ENCODE measurements at regions not wholly inside any gene's neighbourhood (a gene's known extent, or its start where the extent isn't known, plus 50 kb on each side); places are given as distances from the start of the nearest gene placed in this dataset.
A peak's percentile ranks its signal among the peaks of the same experiment; 100 is the strongest.

- no peaks in the 10 kb centered on the region for H3K36me3 ChIP-seq (ENCODE audit: control insufficient read depth in 2 of 2, insufficient read depth in 2 of 2, low read length in 1 of 2)
- WGBS (ENCODE audit: insufficient coverage, insufficient replicate concordance, low lambda C conversion rate, missing lambda C conversion rate) = 0% methylated on average over 4 of the region's 4 CpGs
- H3K27me3 ChIP-seq (replicated peaks in 1 of 2; ENCODE audit: control insufficient read depth in 2 of 2, insufficient read depth in 2 of 2, low read length in 1 of 2) = no peaks in the 10 kb centered on the region
- H3K27ac ChIP-seq (ENCODE audit: control insufficient read depth, insufficient read depth) = no peak overlapping the region
- TF ChIP-seq MEF2A (IDR thresholded peaks at IDR 0.05; ENCODE audit: insufficient read depth, low read depth, low read length) (peak; percentile 27; the same call in 1 of the 2 replicates), EGR1 (IDR thresholded peaks at IDR 0.05; ENCODE audit: borderline replicate concordance in 1 of 2, low read depth in 2 of 2, low read length in 2 of 2) (no peak), ZNF687 (IDR thresholded peaks at IDR 0.05) (no peak), NFIC (IDR thresholded peaks at IDR 0.05; ENCODE audit: low read depth, low read length) (peak; percentile 32), TCF7 (IDR thresholded peaks at IDR 0.05; ENCODE audit: borderline replicate concordance) (peak; percentile 7; the same call in 1 of the 2 replicates), ZBED1 (IDR thresholded peaks at IDR 0.05; ENCODE audit: borderline replicate concordance) (no peak), RUNX3 (IDR thresholded peaks at IDR 0.05; ENCODE audit: low read length) (peak; percentile 39), JUNB (IDR thresholded peaks at IDR 0.05) (peak; percentile 30; the same call in 1 of the 2 replicates), FOXM1 (IDR thresholded peaks at IDR 0.05; ENCODE audit: low read depth, low read length) (peak; percentile 34; the same call in 1 of the 2 replicates), STAT3 (IDR thresholded peaks at IDR 0.05; ENCODE audit: low read depth, low read length) (no peak), ATF3 (IDR thresholded peaks at IDR 0.05; ENCODE audit: borderline replicate concordance, extremely low read depth, low read depth, low read length) (no peak), CREB1 (IDR thresholded peaks at IDR 0.05; ENCODE audit: low read depth) (no peak), TCF12 (IDR thresholded peaks at IDR 0.05; ENCODE audit: low read depth, low read length) (no peak), RAD21 (IDR thresholded peaks at IDR 0.05; ENCODE audit: insufficient read depth, low read depth, low read length) (peak; percentile 42; the same call in 1 of the 2 replicates), BACH1 (IDR thresholded peaks at IDR 0.05; ENCODE audit: borderline replicate concordance) (no peak), ZSCAN29 (IDR thresholded peaks at IDR 0.05) (no peak), TCF3 (IDR thresholded peaks at IDR 0.05; ENCODE audit: borderline replicate concordance, insufficient read depth, low read depth, low read length) (0 out of 2 replicates have a peak, but pooled peaks have one; percentile 13)
- TF ChIP-seq, protein P1, sequence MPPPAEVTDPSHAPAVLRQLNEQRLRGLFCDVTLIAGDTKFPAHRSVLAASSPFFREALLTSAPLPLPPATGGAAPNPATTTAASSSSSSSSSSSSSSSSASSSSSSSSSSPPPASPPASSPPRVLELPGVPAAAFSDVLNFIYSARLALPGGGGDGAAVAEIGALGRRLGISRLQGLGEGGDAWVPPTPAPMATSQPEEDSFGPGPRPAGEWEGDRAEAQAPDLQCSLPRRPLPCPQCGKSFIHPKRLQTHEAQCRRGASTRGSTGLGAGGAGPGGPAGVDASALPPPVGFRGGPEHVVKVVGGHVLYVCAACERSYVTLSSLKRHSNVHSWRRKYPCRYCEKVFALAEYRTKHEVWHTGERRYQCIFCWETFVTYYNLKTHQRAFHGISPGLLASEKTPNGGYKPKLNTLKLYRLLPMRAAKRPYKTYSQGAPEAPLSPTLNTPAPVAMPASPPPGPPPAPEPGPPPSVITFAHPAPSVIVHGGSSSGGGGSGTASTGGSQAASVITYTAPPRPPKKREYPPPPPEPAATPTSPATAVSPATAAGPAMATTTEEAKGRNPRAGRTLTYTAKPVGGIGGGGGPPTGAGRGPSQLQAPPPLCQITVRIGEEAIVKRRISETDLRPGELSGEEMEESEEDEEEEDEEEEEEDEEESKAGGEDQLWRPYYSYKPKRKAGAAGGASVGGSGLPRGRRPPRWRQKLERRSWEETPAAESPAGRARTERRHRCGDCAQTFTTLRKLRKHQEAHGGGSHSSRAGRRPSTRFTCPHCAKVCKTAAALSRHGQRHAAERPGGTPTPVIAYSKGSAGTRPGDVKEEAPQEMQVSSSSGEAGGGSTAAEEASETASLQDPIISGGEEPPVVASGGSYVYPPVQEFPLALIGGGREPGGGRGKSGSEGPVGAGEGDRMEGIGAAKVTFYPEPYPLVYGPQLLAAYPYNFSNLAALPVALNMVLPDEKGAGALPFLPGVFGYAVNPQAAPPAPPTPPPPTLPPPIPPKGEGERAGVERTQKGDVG (CRISPR knock-in tag; IDR thresholded peaks at IDR 0.05) = no peak
- no TSS peak for BruUV-seq (replicated peaks)
- H2AFZ ChIP-seq (ENCODE audit: control insufficient read depth, low read depth, low read length) = peak overlapping the region; percentile 12; the same call in 1 of the 2 replicates
- ChIA-PET POLR2A (interaction anchor here (0.8 to 0.9 kb wide), 2 partner anchors 9 to 76 kb away, joined by 3 to 4 read pairs; no protein-coding TSS in a partner anchor), RAD21 (ENCODE audit: unreplicated experiment) (interaction anchor here (0.6 to 1.2 kb wide), 7 partner anchors 16 to 180 kb away, joined by 3 to 4 read pairs (median 3); partner anchors contain the start of gene BTG1), SMC1A (ENCODE audit: uncharacterized antibody, unreplicated experiment) (interaction anchor here (0.7 to 1.5 kb wide), 15 partner anchors 8 to 398 kb away, joined by 3 to 8 read pairs (median 3); no protein-coding TSS in a partner anchor), CTCF (interaction anchor here (0.9 to 1.3 kb wide), 3 partner anchors 38 to 155 kb away, joined by 3 read pairs; no protein-coding TSS in a partner anchor)
- H3K4me2 ChIP-seq (ENCODE audit: control insufficient read depth, insufficient read depth) = no peak overlapping the region
- H4K20me1 ChIP-seq (ENCODE audit: control insufficient read depth, insufficient read depth) = no peaks in the 10 kb centered on the region
- in situ Hi-C loops (cut with MboI) (no loop called here), intact Hi-C loops (cut with micrococcal nuclease; ENCODE audit: unreplicated experiment) (no loop called here)
- H3K9me3 ChIP-seq (replicated peaks; ENCODE audit: control insufficient read depth, insufficient read depth, low read length) = no peaks in the 10 kb centered on the region; the same call in 2 of the 3 replicates
- H3K4me1 ChIP-seq (ENCODE audit: control insufficient read depth, insufficient read depth, low read length) = peaks cover 13% of the 10 kb centered on the region
- H3K79me2 ChIP-seq (ENCODE audit: control insufficient read depth, insufficient read depth, low read length) = no peaks in the 10 kb centered on the region
- H3K9ac ChIP-seq (ENCODE audit: control insufficient read depth, insufficient read depth, low read length) = no peak overlapping the region
- DNase-seq (ENCODE audit: low read depth, low spot score) = peak; percentile 47
- H3K4me3 ChIP-seq = no peak overlapping the region
- peak; percentile 27 for ATAC-seq
- FAIRE-seq = peak; percentile 62
Measured at GRCh38 chr12:92210071-92210470, 64.4 kb upstream of the BTG1 start.

Measured in GM12878 (cell line).